ENCODE measurements at regions not wholly inside any gene's neighbourhood (a gene's known extent, or its start where the extent isn't known, plus 50 kb on each side); places are given as distances from the start of the nearest gene placed in this dataset.

GRCh38 chr3:46146548-46146947 lies 61.6 kb downstream of the CCR1 start:
- DNase-seq: no peak

- no peak for DNase-seq
These were observed 62.1 kb downstream of the CCR1 start for GRCh38 chr3:46146021-46146420.

GRCh38 chr3:46145147-46145546 lies 63.0 kb downstream of the CCR1 start:
- DNase-seq: no peak

GRCh38 chr3:46143951-46144473 lies 64.1 kb downstream of the CCR1 start:
- no peak for DNase-seq

DNA sequence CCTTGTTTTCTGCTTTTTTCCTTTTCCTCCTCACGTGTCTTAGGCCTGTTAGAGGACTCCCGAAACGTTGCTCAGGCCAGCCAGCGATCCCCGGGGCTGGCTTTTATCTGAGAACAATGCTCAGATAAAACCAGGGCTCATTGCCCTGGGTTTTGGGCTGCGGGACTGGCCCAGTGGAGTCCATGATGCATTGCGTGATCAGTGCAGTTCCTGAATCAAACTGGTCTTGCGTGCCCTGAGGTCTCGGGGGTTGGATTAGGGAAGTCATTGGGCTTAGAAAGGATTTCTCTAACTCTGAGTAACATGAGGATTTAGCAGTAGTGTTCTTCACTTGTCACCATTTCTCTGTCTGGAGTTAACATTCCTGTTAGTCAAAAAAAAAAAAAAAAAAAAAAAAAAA lies 66.3 kb downstream of the CCR1 start:
- DNase-seq: no peak

GRCh38 chr3:46138581-46138980 lies 69.5 kb downstream of the CCR1 start:
- DNase-seq: no peak

GRCh38 chr3:46135475-46135874 lies 72.6 kb downstream of the CCR1 start:
- DNase-seq: no peak

DNA sequence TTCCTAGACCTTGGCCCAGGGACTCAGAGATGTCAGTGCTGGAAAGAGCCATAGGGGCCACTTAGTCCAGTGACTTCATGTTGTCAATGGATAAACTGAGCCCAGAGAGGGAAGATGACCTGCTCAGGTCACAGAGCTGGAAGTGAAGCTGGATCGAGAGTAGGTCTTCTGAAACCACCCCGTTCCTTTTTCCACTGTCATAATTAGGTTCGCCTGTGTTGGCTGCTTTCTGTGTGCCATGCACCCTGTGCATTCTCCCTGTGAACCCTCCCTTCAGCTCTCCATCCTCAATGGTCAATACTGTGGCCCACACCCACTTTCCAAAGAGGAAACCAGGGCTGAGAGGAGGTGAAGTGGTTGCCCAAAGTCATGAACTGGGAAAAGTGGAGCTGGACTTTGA lies 74.8 kb downstream of the CCR1 start:
- DNase-seq: no peak

GRCh38 chr3:46132565-46132964 lies 75.5 kb downstream of the CCR1 start:
- no peak for DNase-seq

DNA sequence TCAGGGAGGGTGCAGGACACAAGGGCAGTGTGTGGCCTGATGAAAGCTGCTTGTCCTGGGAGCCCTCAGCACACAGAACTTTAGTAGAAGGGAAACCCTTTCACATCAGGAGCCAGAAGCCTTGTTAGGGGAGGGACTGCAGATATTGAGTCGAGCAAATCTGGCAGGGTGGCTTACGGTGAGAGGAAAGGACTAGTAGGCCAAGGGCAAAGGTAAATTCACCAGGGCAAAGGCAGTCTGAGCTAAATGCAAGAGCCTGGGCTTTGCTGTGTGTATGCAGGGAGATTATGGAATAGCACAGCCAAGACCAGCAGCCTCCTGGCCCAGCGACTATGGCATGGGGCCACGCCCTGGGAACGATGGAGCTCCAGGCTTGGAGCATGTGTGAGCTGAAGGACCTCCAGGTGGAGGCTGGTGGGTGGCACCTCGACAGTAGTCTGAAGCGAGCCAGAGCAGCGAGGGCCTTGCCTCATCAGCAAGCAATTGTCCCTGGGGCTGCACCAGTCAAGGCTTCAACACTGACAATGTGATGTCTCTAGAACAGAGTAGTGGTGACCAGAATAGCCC lies 76.1 kb downstream of the CCR1 start:
- no peak for DNase-seq

- DNase-seq: no peak
These were observed 77.3 kb downstream of the CCR1 start for GRCh38 chr3:46130631-46131310.

DNA sequence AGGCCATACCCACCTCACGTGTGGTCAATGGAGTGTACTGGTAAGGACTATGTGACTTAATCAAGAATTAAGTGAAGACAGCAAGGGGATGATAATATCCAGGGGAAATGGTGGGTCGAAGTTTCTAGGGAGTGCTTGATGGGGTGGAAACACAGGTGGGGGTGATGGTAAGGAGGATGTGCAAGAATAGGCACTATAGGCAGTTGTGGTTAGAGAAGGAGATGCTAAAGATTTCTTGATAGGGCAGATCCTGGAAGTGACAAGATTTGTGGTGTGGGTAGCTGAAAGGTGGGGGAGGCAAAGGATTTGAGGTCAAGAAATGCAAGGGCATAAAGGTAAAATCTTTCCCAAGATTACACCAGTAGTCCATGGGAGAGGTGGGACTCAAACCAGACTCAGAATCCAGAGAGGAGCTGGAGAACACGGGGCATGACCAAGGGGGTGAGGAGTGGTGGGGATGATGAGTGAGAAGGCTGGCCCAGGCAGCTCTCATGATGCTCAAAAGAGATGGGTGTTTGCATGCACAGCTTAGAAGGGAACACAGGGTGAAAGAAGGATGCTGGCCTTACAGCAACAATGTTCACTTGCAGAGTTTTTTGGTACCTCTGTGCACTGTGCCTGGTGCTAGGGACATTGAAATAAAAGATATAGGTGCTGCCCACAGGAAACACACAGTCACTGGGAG lies 78.4 kb downstream of the CCR1 start:
- DNase-seq: no peak

GRCh38 chr3:46127503-46127902 lies 80.6 kb downstream of the CCR1 start:
- no peak for DNase-seq

DNA sequence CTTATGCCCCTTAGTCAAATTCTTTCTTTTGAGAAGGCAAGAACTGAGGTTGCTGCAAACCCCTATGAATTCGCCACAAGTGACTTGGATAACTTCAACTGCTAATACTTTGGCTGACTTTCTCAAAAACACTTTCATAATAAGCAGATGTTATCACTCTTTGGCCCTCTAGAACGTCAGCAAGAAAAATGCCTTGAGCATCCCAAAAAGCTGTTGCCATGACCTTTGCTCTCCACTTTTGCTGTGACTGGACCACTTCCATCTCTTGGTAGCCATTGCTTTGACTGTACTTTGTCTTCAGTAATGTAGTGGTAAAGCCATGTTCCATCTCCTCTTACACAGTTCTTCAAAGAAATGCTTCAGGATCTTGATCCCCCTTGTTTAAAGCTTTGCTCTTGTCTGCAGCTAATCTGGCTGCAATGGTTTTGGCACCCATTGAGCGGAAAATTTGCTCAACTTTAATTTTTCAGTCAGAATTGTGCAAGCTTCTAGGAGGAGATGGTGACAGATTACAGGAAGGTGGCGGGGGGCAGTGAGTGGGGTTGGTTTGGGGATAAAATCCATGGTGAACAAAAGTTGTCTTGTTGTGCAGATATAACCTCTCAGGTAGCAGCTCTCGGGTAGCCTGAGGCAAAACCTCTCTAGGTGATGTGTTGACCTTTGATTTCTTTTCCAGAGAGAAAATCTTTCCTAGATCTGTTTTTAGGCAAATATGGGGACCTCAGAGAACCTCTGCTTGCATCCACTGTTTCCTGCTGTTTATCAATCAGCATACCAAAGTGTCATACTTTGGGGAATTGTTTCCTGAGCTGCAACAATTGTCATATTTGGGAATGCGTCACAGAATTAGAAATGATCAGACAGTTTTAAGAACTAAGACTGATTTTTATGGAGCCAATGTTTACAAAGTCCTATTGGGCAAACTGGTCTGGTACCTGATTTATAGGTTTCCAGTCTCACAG lies 83.6 kb downstream of the CCR1 start:
- no peak for DNase-seq

GRCh38 chr3:46123646-46124045 lies 84.5 kb downstream of the CCR1 start:
- DNase-seq: no peak

- no peak for DNase-seq
These were observed 86.0 kb downstream of the CCR1 start for GRCh38 chr3:46122091-46122490.

GRCh38 chr3:46120983-46121382 lies 87.1 kb downstream of the CCR1 start:
- no peak for DNase-seq

GRCh38 chr3:46119709-46120498 lies 88.2 kb downstream of the CCR1 start:
- no peak for DNase-seq

GRCh38 chr3:46119253-46119652 lies 88.9 kb downstream of the CCR1 start:
- DNase-seq: no peak

DNA sequence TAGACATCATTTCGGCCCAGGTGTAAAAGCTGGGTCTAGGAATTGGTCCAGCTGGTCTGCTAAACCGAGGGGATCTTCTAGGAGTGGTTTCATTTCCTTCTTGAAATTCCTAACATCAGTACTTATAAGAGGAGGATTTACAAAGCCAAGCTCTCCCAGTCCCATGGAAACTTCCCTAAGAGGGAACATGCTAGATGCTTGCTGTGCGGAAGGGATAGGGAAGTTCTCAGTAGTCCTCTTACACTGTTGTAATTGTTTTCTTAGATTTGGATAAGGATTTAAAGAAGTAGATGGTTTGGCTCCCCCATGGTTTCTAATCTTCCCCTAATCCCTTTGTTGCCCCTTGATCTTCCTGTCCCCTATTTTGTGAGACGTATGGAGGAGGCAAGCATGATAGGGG lies 89.7 kb upstream of the XCR1 start:
- no peak for DNase-seq

DNA sequence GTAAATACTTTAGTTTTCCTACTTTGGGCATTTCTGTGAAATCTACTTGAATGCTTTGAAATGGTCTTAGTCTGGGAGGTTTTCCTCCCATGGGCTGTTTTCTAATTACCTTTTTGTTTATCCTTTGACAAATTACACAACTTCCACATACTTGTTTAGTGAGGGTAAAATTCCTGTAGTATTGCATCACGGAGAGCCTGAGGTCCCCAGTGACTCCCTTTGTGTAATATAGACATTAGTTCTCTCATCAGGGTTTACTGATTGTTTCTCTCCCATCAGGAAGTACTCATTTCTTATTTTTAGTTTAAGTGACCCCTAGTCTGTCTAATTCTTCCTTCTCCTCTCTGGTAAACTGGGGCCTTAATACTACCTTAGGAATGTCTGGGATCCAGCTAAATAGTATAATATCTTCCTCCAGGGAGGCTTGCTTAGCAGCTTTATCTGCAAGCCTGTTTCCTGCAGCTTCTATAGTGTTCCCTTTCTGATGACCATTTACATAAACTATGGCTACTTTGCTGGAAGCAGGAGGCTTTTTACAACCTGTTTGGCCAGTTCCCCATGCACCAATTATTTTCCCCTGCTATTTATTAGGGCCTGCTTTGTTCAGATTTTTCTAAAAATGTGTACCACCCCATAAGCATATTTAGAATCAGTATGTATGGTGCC lies 87.2 kb upstream of the XCR1 start:
- DNase-seq: no peak

DNA sequence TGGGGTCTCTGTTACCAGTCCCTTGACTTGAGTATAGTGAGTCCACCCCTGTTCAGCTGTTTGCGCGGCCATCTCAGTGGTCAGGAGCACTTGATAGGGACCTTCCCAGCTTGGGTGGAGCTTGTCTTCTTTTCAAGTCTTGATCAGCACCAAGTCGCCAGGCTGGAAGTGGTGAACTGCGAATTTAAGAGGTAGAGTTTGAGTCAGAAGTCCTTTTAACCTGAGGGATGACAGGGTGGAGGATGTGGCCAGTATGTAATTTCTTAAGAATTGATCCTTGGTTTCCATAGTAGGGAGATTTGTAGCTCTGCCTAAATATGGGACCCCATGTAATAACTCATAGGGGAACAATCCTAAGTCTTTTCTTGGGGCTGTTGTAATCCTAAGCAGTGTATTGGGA lies 86.3 kb upstream of the XCR1 start:
- DNase-seq: no peak
